IPS DF 4.7 (cell line): ENCODE measurements at regions not wholly inside any gene's neighbourhood (a gene's known extent, or its start where the extent isn't known, plus 50 kb on each side); places are given as distances from the start of the nearest gene placed in this dataset.

Experiments
- DNase-seq: peaks from one replicate; pipeline ENCODE4 v3.0.0-alpha.2; 2013; ENCODE audit warnings: low spot score; ENCODE audit errors: extremely low read depth

- DNase-seq: no peak
These were observed 539.2 kb downstream of the MIAT start for GRCh38 chr22:27196606-27197005.

GRCh38 chr22:27197052-27197451 lies 539.7 kb downstream of the MIAT start:
- DNase-seq: no peak

- DNase-seq: no peak
These were observed 540.2 kb downstream of the MIAT start for GRCh38 chr22:27197618-27198017.

GRCh38 chr22:27198518-27199035 lies 541.2 kb downstream of the MIAT start:
- DNase-seq: no peak

- no peak for DNase-seq
These were observed 542.0 kb downstream of the MIAT start for GRCh38 chr22:27199354-27199753.

- no peak for DNase-seq
These were observed 543.9 kb downstream of the MIAT start for GRCh38 chr22:27201276-27201675.

GRCh38 chr22:27201741-27202140 lies 544.4 kb downstream of the MIAT start:
- DNase-seq: no peak

GRCh38 chr22:27203276-27203660 lies 545.9 kb downstream of the MIAT start:
- no peak for DNase-seq

GRCh38 chr22:27204280-27204679 lies 546.9 kb downstream of the MIAT start:
- no peak for DNase-seq

- DNase-seq: no peak
These were observed 547.4 kb downstream of the MIAT start for GRCh38 chr22:27204817-27205216.

GRCh38 chr22:27205492-27206373 lies 548.3 kb downstream of the MIAT start:
- DNase-seq: no peak

- no peak for DNase-seq
These were observed 549.2 kb downstream of the MIAT start for GRCh38 chr22:27206374-27207133.

- DNase-seq: no peak
These were observed 549.9 kb downstream of the MIAT start for GRCh38 chr22:27207266-27207665.

GRCh38 chr22:27207907-27208306 lies 550.5 kb downstream of the MIAT start:
- DNase-seq: no peak

- DNase-seq: no peak
These were observed 552.8 kb downstream of the MIAT start for GRCh38 chr22:27210111-27210730.

GRCh38 chr22:27212102-27212501 lies 554.7 kb downstream of the MIAT start:
- DNase-seq: no peak

GRCh38 chr22:27212617-27213177 lies 555.3 kb downstream of the MIAT start:
- no peak for DNase-seq

GRCh38 chr22:27213294-27213693 lies 555.9 kb downstream of the MIAT start:
- DNase-seq: no peak

GRCh38 chr22:27213766-27214581 lies 556.6 kb downstream of the MIAT start:
- no peak for DNase-seq

- DNase-seq: no peak
These were observed 557.3 kb downstream of the MIAT start for GRCh38 chr22:27214691-27215090.

GRCh38 chr22:27215871-27216270 lies 558.5 kb downstream of the MIAT start:
- DNase-seq: no peak
